Psoas muscle (tissue), 7 donors: ENCODE measurements at regions not wholly inside any gene's neighbourhood (a gene's known extent, or its start where the extent isn't known, plus 50 kb on each side); places are given as distances from the start of the nearest gene placed in this dataset.

Source experiments
- ATAC-seq, 4 donors: fragments of 200-7000 bp; cut with Tn5 transposase; one replicate each; pipeline ENCODE4 v1.9.1; 2020; ENCODE audit warnings: moderate library complexity in 3 of 4, mild to moderate bottlenecking in 2 of 4
- DNase-seq, 2 donors: peaks; one replicate each; pipeline ENCODE4 v3.0.0-alpha.2; 2020
- H3K27ac ChIP-seq: fragments of 200-600 bp; one replicate; pipeline ENCODE4 v1.8.0; 2022
- H3K27me3 ChIP-seq, 3 donors: fragments of 200-600 bp in 1 of 3; one replicate each; pipeline versions ENCODE4 v1.6.1 to v1.8.0; 2013 to 2022; ENCODE audit warnings: low read length in 2 of 3, mild to moderate bottlenecking in 2 of 3, moderate library complexity in 1 of 3; ENCODE audit not compliant: insufficient read depth in 3 of 3
- H3K36me3 ChIP-seq, 2 donors: fragments of 200-600 bp in 1 of 2; one replicate each; pipeline versions ENCODE4 v1.6.1 to v1.8.0; 2013 to 2022; ENCODE audit warnings: low read depth in 1 of 2, mild to moderate bottlenecking in 1 of 2, moderate library complexity in 1 of 2; ENCODE audit not compliant: insufficient read depth in 1 of 2
- H3K4me1 ChIP-seq: fragments of 200-600 bp; one replicate; pipeline ENCODE4 v1.8.0; 2022
- H3K4me3 ChIP-seq: fragments of 200-600 bp; one replicate; pipeline ENCODE4 v1.8.0; 2022; ENCODE audit warnings: mild to moderate bottlenecking
- H3K9me3 ChIP-seq: fragments of 200-600 bp; one replicate; pipeline ENCODE4 v1.8.0; 2022
- WGBS, 3 donors: extraction: QIAGEN DNeasy Blood & Tissue Kit; methylation state at CpG; one replicate each; pipeline versions ENCODE4 v1.1.6 to v1.1.7; 2013; 5-methylcytosine and 5-hydroxymethylcytosine counted together
- intact Hi-C, 2 donors: fragments of 100-400 bp; cut with DNase I; formaldehyde crosslinking; loops; one replicate each; pipeline versions ENCODE4 v1.11.0 to v1.14.2; 2022
- TF ChIP-seq, protein P1 (sequence below): fragments of 200-600 bp; IDR thresholded peaks from one replicate; pipeline ENCODE4 v1.8.0; 2022; ENCODE audit warnings: antibody characterized with exemption
- donor health status: healthy with polysubstance abuse.
- donor health status: DM: no; HTN: no; CAD: no; lungs with moderate emphysema.
- donor health status: Bipolar disorder and iron deficiency.
- donor health status: healthy.
- donor health status: DM: yes; HTN: yes; CAD: no.
- donor health status: DM: no; HTN: no; CAD: no.
- donor health status: DM: yes; HTN: yes; CAD: no.

DNA sequence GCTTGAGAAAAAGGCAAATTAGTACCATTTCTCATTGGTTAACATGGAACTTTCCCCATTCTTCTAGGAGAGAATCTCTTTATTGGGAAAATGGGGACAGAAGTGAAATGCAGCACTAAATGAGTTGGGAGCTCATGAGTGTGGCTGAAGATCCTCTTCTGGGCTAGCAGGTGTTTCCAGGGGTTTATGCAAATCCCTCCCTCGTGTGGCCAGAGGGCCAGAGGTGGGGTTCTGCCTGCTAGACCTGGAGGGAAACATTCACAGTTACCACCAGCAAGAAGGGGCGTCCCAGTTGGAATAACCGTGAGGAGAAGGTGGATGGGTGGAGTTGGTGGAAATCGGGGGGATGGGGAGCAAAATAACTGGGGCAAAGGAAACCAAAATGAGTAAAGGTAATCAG, 235.9 kb downstream of the KLF6 start:
- Histone ChIP-seq H3K36me3 (no peaks in the 10 kb centered on the region), H3K27me3 (no peaks in the 10 kb centered on the region), H3K9me3 (no peaks in the 10 kb centered on the region), H3K27ac (no peak overlapping the region), H3K4me1 (no peaks in the 10 kb centered on the region), H3K4me3 (no peak overlapping the region)
- WGBS, 3 donors: 69 to 81% (median 79%) methylated on average over 4 of the region's 4 CpGs
- intact Hi-C loops: no loop called here
- TF ChIP-seq, protein P1, sequence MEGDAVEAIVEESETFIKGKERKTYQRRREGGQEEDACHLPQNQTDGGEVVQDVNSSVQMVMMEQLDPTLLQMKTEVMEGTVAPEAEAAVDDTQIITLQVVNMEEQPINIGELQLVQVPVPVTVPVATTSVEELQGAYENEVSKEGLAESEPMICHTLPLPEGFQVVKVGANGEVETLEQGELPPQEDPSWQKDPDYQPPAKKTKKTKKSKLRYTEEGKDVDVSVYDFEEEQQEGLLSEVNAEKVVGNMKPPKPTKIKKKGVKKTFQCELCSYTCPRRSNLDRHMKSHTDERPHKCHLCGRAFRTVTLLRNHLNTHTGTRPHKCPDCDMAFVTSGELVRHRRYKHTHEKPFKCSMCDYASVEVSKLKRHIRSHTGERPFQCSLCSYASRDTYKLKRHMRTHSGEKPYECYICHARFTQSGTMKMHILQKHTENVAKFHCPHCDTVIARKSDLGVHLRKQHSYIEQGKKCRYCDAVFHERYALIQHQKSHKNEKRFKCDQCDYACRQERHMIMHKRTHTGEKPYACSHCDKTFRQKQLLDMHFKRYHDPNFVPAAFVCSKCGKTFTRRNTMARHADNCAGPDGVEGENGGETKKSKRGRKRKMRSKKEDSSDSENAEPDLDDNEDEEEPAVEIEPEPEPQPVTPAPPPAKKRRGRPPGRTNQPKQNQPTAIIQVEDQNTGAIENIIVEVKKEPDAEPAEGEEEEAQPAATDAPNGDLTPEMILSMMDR: no peak
- ATAC-seq (no peak), DNase-seq (no peak)

DNA sequence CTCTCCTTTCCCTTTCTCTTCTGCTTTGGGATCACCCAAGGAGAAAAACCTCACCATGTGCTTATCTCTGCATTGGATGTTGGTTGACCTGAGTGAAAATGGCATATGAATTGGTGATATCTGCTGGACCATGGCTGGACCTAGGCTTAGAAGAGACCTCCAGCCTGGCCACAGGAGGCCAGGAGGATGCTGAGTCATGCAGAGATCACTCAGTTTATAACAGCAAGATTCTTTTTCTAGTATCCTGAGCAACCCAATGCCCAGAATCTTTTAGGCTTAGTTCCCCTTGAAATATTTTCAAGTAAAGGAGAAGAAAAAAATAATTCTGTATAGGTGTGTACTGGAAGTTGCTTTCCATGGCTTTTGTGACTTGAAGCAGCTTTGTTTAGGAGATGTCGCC, 236.3 kb downstream of the KLF6 start:
- Histone ChIP-seq H3K36me3 (no peaks in the 10 kb centered on the region), H3K9me3 (no peaks in the 10 kb centered on the region), H3K27ac (no peak overlapping the region), H3K27me3 (no peaks in the 10 kb centered on the region), H3K4me1 (no peaks in the 10 kb centered on the region), H3K4me3 (no peak overlapping the region)
- ATAC-seq: no peak
- 96 to 100% (median 99%) methylated on average over 1 of the region's 1 CpG for WGBS, 3 donors
- TF ChIP-seq, protein P1: no peak
- no peak for DNase-seq
- intact Hi-C loops: no loop called here

DNA sequence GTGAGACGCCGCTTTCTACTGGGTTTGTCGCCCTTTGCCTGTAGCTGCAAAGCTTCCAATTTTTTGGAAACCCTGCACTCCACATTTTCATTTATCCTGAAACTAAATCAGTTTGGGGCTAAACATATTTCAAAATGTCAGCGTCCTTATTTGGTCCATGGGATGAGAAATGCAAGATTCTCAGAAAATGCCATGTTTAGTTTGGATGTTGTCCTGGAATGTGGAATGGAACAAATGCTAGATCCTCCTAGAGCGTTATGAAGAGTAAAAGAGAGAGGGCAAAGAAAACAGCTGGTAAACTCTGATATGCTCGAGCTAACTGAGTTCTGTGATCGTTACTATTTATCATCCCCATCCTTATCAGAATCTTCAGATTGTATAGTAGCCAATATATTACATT, 236.9 kb downstream of the KLF6 start:
- Histone ChIP-seq H3K4me1 (no peaks in the 10 kb centered on the region), H3K36me3 (no peaks in the 10 kb centered on the region), H3K9me3 (no peaks in the 10 kb centered on the region), H3K4me3 (no peak overlapping the region), H3K27me3 (no peaks in the 10 kb centered on the region), H3K27ac (no peak overlapping the region)
- 68 to 72% (median 70%) methylated on average over 7 of the region's 7 CpGs for WGBS, 3 donors
- intact Hi-C loops: no loop called here
- no peak for DNase-seq
- ATAC-seq: no peak
- TF ChIP-seq, protein P1: no peak

DNA sequence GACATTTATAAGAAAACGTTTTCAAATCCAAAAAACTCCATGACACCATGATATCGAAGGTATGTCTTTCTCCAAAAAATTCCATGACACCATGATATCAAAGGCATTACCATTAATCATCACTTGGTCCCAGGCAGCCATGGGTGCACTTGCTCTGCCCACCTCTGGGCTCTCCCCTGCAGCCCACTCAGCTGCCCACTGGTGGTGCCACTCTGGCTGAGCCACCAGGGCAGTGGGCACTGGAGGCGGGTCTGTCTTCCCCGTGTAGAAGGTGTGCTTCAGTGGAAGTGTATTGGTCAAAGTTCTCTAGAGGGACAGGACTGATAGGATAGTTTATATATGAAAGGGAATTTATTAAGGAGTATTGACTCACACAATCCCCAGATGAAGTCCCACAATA, 240.4 kb downstream of the KLF6 start:
- Histone ChIP-seq H3K4me3 (no peak overlapping the region), H3K36me3 (no peaks in the 10 kb centered on the region), H3K27me3 (no peaks in the 10 kb centered on the region), H3K9me3 (no peaks in the 10 kb centered on the region), H3K4me1 (peaks cover 1% of the 10 kb centered on the region), H3K27ac (no peak overlapping the region)
- WGBS, 3 donors: 91 to 97% (median 94%) methylated on average over 4 of the region's 4 CpGs
- TF ChIP-seq, protein P1: no peak
- DNase-seq (no peak), ATAC-seq (no peak)
- intact Hi-C loops: no loop called here

DNA sequence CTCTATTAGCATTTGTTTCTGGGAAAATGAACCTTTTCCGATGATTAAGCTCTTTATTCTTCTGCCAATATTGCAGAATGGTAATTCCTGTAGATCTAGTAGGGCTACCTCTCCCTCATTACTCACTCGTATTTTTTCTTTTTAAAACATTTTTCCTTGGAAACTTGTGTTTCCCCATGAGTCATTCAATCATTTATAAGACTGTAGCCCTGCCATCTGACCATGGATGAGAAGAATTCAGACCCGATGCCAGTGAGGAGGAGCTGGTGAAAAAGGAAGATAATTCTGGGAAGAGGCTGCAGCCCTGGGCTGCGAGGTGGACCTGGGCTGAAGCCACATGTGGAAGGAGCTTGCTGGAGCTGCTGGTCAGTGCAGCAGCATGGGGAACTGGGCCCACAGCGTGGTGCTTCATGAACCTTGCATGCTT, 242.8 kb downstream of the KLF6 start:
- H3K9me3 ChIP-seq: no peaks in the 10 kb centered on the region

More for the DNA sequence above, 242.8 kb downstream of the KLF6 start:
- peak in 1 of 4 donors; percentile 7 for ATAC-seq
- TF ChIP-seq, protein P1: no peak
- peak in 1 of 2 donors; percentile 53 for DNase-seq
- Histone ChIP-seq H3K4me1 (peaks cover 6% of the 10 kb centered on the region), H3K27me3 (no peaks in the 10 kb centered on the region), H3K27ac (no peak overlapping the region), H3K4me3 (no peak overlapping the region), H3K36me3 (no peaks in the 10 kb centered on the region)
- WGBS, 3 donors: 48 to 73% (median 49%) methylated on average over 5 of the region's 5 CpGs
- intact Hi-C loops: no loop called here
